ENCODE measurements at regions not wholly inside any gene's neighbourhood (a gene's known extent, or its start where the extent isn't known, plus 50 kb on each side); places are given as distances from the start of the nearest gene placed in this dataset.

GRCh38 chr15:94893091-94893490 is 661.7 kb downstream of the MCTP2 start:
- Histone ChIP-seq H2BK5ac (ENCODE audit: low read depth, low read length) (no peak overlapping the region), H2BK20ac (ENCODE audit: low read length) (no peak overlapping the region), H3K27me3 (replicated peaks in 1 of 4; ENCODE audit: control insufficient read depth in 3 of 4, extremely low read depth in 1 of 4, insufficient read depth in 3 of 4, low read length in 3 of 4) (no peaks in the 10 kb centered on the region), H2BK120ac (replicated peaks; ENCODE audit: low read depth, low read length) (no peak overlapping the region), H3K9me3 (ENCODE audit: insufficient read depth in 2 of 2, low read depth in 1 of 2, low read length in 1 of 2) (no peaks in the 10 kb centered on the region), H3K36me3 (ENCODE audit: control insufficient read depth in 2 of 4, insufficient read depth in 4 of 4, low read length in 3 of 4) (no peaks in the 10 kb centered on the region), H2AK5ac (ENCODE audit: low read depth, low read length) (no peak overlapping the region), H3K79me1 (ENCODE audit: low read depth, low read length) (no peaks in the 10 kb centered on the region), H3K4me3 (ENCODE audit: extremely low read depth in 1 of 4, insufficient read depth in 2 of 4, low read depth in 3 of 4, low read length in 4 of 4) (no peak overlapping the region), H3K23me2 (ENCODE audit: low read depth, low read length) (no peaks in the 10 kb centered on the region), H4K20me1 (replicated peaks in 1 of 2; ENCODE audit: control insufficient read depth in 1 of 2, insufficient read depth in 2 of 2, low read length in 2 of 2) (no peaks in the 10 kb centered on the region), H2BK12ac (ENCODE audit: low read depth, low read length) (no peak overlapping the region), H3K23ac (ENCODE audit: insufficient read length) (no peak overlapping the region), H2BK15ac (ENCODE audit: low read length) (no peak overlapping the region), H3K9ac (replicated peaks in 1 of 4; ENCODE audit: extremely low read depth in 1 of 4, low read depth in 3 of 4, low read length in 3 of 4) (no peak overlapping the region), H3K79me2 (ENCODE audit: control insufficient read depth in 1 of 2, insufficient read depth in 2 of 2, low read length in 2 of 2) (no peaks in the 10 kb centered on the region), H3K27ac (ENCODE audit: low read depth, low read length) (no peak overlapping the region), H4K91ac (replicated peaks; ENCODE audit: insufficient read length, low read length) (no peak overlapping the region), H4K5ac (ENCODE audit: insufficient read length, low read depth, low read length) (no peak overlapping the region), H3K4me2 (ENCODE audit: insufficient read depth in 1 of 2, low read depth in 2 of 2, low read length in 2 of 2) (no peak overlapping the region), H3K4me1 (replicated peaks in 1 of 4; ENCODE audit: control insufficient read depth in 3 of 4, insufficient read depth in 4 of 4, low read length in 3 of 4) (no peaks in the 10 kb centered on the region), H2AFZ (ENCODE audit: low read length) (no peak overlapping the region), H3K14ac (ENCODE audit: insufficient read length) (no peak overlapping the region), H3K18ac (ENCODE audit: extremely low read depth, low read length) (no peak overlapping the region), H3K4ac (replicated peaks; ENCODE audit: insufficient read length, low read depth, low read length) (no peak overlapping the region), H4K8ac (ENCODE audit: extremely low read depth, insufficient read depth, low read length) (no peak overlapping the region), H3K56ac (replicated peaks; ENCODE audit: insufficient read length, low read depth, low read length) (no peak overlapping the region)
- ChIA-PET POLR2A (ENCODE audit: partially characterized antibody) (no interaction called here), CTCF (ENCODE audit: partially characterized antibody) (interaction anchor here (0.7 kb wide), 1 partner anchor 311 kb away, joined by 3 read pairs; no protein-coding TSS in a partner anchor)
- DNase-seq (ENCODE audit: low read depth in 1 of 2, low spot score in 2 of 2), result no peak
- FAIRE-seq, result no peak
- TF ChIP-seq CHD1 (IDR thresholded peaks at IDR 0.05; ENCODE audit: low read depth, low read length), result no peak
- TF ChIP-seq RAD21 (IDR thresholded peaks at IDR 0.05 in 1 of 2, conservative IDR thresholded peaks at IDR 0.05 in 1 of 2; ENCODE audit: low read depth in 2 of 2, low read length in 2 of 2), result no peak
- TF ChIP-seq SP2 (IDR thresholded peaks at IDR 0.05; ENCODE audit: low read length), result no peak
- no peak for TF ChIP-seq SIX5 (IDR thresholded peaks at IDR 0.05; ENCODE audit: low read depth, low read length)
- no peak for TF ChIP-seq RNF2 (IDR thresholded peaks at IDR 0.05; ENCODE audit: borderline replicate concordance, low read depth, low read length, missing control alignments, poor library complexity, severe bottlenecking)
- TF ChIP-seq EZH2 (IDR thresholded peaks at IDR 0.05; ENCODE audit: low read depth, low read length, severe bottlenecking), result no peak
- TF ChIP-seq JUND (IDR thresholded peaks at IDR 0.05; ENCODE audit: low read length), result no peak
- TF ChIP-seq CTCF (IDR thresholded peaks at IDR 0.05; ENCODE audit: control extremely low read depth in 1 of 3, insufficient read depth in 1 of 3, low read depth in 1 of 3, low read length in 3 of 3), result no peak
- TF ChIP-seq BACH1 (IDR thresholded peaks at IDR 0.05; ENCODE audit: low read length), result no peak
- TF ChIP-seq ATF3 (IDR thresholded peaks at IDR 0.05; ENCODE audit: insufficient read depth, low read depth, low read length), result no peak
- no peak for TF ChIP-seq NANOG (IDR thresholded peaks at IDR 0.05; ENCODE audit: insufficient read depth, low read depth, low read length, poor library complexity, severe bottlenecking)
- no peak for TF ChIP-seq SIRT6 (IDR thresholded peaks at IDR 0.05; ENCODE audit: low read length)
- TF ChIP-seq CREB1 (IDR thresholded peaks at IDR 0.05), result no peak

Measured in H1 (cell line).